HG03520 (cell line): ENCODE measurements at regions not wholly inside any gene's neighbourhood (a gene's known extent, or its start where the extent isn't known, plus 50 kb on each side); places are given as distances from the start of the nearest gene placed in this dataset.
A peak's percentile ranks its signal among the peaks of the same experiment; 100 is the strongest.

Experiments used
- ATAC-seq: cut with Tn5 transposase; IDR thresholded peaks from one replicate; pipeline ENCODE4 v1.9.1; 2021; ENCODE audit warnings: mild to moderate bottlenecking, moderate library complexity; ENCODE audit not compliant: unreplicated experiment

DNA sequence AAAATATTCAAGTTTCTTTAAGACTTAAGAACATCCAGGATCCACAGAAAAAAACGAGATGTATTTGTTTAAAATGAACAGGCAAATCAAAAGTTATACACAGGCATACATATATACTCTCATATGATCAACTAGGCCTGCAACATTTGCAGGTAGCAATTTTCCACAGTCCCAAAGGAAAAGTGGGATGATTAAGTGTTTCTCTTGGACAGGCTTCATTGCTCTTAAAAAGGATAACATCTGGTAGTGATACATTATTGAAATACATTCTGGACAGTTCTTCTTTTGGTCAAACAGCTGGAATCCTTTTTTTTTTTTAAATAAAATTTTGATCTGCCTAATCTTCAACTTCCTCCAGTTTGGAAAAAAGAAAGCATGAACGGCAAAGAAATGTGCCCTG lies 114.8 kb upstream of the TDRD3 start:
- ATAC-seq, result no peak

DNA sequence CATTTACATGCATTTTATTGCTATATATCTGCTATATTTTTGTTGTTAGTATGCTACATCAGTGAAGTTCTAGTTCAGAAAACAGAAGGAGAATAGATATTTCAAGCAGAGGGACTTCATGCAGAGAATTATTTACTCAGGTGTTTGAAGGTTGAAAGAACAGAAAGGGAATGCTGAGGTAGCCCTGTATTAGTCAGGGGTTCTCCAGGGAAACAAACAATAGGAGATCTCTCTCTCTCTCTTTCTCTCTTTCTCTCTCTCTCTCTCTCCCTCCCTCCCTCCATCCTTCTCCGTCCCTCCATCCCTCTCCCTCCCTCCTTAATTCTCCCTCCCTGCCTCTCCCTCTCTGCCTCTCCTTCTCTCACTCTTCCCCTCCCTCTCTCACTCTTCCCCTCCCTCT lies 114.3 kb upstream of the TDRD3 start:
- ATAC-seq, result no peak

DNA sequence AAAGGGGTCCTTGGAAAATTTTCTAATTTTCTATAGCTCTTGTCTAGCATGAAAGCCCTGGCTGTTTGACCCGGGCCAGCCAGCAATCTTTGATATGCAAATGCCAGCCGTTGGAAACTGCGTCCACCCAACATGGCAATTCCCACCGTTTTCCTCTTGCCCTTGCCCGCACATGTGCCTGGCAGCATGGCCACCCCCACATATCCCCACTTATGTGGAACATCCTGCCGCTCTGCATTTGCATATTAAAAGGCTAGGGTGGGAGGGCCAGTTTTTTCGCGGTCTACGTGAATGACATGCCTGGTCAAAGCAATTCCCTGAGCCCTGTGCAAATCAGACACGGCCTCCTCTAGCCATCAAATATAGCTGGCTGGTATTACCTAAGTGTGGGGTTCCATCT lies 110.3 kb upstream of the TDRD3 start:
- no peak for ATAC-seq

DNA sequence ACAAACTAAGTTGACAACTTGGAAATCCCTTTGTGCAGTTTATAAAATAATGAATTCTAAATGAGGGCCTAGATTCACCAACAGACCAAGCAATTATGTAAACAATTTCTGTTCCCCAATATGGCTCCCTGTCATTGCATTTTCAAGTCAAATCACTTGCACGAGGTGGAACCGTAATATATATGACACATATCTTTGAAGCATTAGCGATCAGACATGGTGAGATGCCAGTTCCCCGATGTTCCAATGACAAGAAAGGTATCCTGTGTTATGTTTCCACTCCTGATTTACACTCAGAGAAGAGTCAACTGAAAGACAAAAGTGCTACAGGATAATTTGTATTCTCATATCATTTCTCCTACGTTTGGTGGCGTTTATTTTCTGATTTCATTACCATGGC lies 108.5 kb upstream of the TDRD3 start:
- no peak for ATAC-seq

DNA sequence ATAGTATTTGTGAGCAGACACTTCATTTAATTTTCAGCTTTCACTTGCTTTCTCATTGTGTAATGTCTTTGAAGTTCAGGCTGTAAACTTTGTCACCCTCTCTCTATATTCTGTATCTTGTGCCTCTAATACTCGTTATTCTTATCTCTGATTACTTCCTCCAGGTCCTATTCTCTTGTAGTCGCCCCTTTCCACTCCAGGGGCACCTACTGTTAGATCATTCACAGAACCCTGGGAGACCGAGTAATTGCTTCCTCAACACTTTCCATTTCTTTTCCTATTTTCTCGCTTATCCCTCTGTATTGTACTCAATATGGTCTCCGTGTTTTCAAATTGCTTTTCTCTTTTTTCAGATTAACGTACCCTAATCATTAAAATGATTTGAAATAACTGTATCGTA lies 93.9 kb upstream of the TDRD3 start:
- no peak for ATAC-seq

DNA sequence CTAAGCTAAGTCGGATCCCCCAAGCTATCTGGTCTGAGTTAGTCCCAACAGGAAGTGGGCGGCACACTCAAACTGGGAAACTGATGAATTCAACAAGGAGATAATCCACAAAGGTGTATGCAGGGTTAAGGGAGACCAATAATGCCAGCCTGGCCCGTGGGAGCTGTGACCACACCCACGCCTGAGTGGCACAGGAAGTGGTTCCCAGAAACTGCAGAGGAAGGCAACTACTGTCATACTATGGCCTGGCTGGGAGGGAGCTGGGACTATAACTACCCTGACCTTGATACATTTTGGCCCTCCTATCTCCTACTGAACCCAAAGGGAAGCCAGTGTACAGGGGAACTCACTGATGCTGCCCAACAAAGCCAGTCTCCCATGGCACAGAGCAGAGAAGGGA lies 85.5 kb upstream of the TDRD3 start:
- no peak for ATAC-seq

DNA sequence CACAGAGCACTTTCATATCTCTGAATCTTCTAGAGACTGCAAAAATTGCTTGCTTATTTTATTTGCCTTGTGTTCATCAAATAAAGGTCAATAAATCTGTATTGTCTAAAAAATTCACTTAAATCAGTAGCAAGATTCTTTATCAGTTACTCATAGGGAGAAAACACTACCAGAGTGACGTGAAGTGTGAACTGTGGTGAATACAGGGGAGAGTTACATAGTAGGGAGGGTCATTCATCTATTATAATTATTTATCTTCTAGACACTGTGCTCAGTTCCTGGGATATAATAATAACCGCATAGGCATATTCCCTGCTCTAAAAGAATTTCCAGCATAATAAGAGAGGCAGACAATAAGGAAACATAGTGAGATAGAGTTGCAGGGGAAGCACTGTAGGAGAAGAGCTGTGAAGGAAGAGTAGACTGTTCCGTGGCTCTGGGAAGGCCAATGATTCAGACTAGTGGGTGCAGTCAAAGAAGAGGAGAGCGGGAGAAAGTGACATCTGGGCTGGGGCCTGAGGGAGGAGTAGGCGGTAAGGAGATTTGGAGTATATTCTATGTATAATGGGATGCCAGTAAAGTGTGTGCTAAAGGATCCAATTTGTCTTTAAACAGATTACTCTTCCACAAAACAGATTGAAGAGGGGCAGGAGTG lies 84.0 kb upstream of the TDRD3 start:
- no peak for ATAC-seq

DNA sequence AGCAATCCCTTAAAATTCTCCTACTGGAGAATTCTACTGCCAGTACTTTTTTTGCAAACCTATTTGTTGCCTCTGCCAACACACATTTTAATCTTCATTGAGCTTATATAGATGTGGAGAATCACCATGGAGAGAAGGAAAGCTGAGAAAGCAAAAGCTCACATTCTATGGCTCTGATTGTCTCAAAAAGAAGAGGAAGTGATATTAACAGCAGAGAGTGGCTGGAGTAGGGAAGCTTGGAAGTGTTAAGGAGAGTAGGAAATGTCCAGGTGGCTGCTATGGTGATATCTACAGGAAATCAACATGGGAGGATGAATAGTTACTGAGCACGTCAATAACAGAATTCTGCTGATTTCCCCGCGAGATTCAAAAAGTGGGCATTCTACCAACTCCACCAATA lies 78.8 kb upstream of the TDRD3 start:
- no peak for ATAC-seq

DNA sequence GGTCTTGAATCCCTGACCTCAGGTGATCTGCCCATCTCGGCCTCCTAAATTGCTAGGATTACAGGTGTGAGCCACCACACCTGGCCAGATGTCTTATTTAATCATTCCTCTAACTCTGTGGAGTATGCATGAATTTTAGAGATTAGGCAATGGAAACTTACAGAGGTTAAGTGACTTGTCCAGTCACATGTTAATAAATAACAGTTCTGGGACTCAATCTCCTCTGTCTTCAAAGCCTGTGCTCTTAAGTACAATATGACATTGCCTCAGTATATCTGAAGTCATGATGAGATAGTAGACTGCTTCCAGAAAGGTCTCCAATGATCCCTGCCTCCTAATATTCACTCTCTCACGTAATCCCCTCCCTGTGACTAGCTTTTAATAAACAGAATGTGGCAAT lies 72.9 kb upstream of the TDRD3 start:
- ATAC-seq, result no peak

DNA sequence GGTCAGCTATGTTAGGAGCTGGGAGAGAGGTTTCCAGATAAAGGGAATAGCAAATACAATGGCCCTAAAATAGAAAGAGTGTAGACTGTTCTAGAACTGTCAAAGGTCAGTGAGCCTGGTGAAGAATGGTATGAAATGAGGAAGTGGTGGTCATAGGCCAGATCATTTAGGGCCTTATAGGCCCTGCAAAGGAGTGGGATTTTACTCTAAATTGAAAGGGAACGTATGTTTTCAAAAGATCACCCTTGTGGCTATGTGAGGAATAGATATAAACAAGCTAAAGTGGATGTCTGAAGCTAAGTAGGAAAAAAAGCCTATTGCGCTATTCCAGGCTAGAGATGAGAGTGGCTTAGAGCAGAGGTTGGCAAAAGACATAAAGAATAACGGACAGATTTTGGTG lies 70.7 kb upstream of the TDRD3 start:
- ATAC-seq, result no peak

DNA sequence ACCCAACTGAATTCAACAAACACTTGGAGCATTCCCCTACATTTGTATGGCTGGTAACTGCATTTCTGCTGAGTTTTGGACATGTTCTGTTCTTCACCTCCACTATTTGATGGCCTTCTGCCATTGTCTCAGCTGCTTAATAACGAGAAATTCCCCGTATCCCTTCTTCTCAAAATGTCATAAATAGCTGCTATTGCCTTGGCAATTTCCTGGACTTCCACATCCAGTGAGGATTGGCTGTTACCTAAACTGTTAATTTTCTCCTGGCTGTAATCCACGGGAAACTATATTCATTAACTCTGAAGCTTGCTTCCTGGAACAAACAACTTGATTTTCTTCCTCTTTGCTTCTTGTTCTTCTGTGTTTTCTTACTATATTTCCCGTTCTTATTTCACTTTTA lies 69.5 kb upstream of the TDRD3 start:
- no peak for ATAC-seq

DNA sequence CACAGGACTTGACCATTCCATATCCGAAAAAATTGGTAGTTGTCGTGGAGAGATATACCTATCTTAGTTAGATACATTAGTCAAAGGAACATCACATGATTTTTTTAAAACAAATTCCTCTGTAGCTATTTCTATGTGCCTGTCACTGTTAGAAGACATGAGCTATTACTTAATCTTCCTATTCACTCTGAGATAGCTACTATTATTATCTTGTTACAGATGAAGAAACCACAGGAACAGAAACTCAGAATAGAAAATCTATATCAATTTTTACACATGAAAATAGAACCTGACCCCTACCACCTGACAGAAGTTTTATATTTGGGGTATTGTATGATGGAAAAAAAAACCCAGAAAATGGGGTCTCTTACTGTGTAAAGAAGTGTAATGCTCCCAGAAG lies 68.9 kb upstream of the TDRD3 start:
- ATAC-seq, result no peak

DNA sequence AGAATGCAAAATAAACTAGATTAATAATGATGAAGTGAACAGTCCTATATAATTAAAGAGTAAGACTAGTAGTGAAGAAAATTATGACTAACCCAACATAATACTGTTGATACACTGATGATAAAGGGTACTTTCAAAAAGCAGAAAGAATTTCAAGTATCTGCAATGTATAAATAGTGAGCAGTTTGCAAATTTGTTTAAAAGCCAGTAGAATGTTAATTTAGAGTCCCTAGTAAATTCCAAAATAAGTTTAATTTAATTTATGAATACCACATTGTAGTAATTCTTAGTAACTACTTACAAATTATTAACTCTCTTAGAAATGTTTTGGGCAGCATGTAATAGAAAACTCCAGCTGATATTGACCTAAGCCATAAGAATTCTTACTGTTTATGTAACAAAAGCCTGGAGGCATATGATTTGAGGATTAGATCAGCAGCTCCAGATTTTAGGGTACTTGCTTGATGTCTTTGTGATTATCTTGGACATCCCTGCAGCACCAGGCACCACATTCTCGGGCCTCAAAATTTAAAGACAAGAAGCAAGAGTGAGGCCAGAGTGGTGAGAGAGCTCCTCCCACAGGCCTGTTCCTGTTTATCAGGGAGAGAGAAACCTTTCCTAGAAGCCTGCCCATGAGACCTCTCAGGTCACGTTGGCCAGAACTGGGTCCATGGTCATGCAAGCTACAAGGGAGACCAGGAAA lies 67.6 kb upstream of the TDRD3 start:
- ATAC-seq, result peak; percentile 49

DNA sequence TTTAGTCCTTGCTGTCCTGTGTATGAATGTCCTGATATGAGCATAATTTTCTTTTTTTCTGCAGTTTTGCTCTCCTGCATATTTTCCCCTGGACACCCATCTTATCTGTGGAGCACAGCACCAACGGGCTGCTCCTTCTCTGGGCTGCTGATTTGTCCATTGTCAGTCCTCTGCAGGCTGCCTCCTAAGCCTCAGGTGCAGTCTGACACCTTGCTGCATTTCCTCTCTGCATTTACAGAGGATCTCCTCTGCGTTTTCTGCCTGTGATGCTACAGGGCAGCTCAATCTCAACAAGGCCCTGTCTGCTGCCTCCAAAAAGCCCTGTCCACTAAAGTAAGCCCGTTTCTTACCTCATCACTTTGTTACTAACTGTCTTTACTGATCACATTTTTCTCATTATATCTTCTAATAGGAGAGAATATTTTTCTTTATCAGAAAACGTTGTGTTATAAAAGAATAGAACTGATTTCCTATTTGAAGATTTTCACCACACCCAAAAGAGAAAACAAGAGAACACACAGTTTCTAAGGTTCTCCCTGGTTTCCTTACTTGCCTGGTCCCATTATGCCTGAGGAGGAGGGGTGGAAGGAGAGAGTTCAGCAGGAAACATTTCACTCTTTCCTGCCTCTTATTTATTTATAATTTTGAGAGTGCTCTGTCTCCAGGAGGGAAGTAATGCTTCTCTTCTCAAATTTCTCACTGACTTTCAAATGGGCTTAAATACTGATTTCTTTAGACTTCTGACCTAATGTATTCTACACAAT lies 65.6 kb upstream of the TDRD3 start:
- ATAC-seq, result no peak

DNA sequence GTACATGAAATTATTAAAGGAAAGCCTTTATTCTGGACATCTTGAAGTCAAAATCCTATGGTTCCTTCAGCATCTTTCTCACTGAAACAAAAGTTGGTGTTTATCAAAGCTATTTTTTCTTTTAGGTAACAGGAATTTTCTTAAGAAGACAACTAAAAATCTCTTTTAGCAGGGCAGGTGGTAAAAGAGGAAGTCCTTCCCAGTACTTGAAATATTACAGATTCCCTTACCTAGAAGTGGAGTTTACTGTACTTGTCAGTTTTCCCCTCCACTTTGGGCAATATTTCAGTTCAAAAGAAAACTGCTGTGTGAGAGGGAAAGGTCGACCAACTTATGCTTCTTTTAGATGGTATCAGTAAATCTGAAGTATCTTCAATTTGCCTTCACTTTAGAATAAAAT lies 64.3 kb upstream of the TDRD3 start:
- ATAC-seq, result no peak

DNA sequence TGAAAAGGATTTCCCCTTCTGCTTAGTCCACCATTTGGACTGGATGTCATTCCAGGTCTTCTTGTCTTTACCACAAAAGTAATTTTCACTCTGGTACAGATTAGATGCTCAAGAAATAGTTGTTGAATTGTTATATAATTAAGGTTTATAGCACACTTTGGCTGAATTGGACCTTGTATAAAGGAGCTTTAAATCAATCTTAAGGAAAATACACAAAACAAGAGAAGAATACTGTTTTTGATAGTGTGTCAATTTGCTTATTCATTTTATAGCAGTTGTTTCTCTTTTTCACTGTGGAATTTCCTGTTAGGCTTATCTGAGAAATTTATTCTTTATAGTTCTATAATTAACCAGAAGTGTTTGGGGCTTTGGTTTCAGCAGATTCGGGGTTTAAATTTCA lies 62.7 kb upstream of the TDRD3 start:
- ATAC-seq, result no peak

DNA sequence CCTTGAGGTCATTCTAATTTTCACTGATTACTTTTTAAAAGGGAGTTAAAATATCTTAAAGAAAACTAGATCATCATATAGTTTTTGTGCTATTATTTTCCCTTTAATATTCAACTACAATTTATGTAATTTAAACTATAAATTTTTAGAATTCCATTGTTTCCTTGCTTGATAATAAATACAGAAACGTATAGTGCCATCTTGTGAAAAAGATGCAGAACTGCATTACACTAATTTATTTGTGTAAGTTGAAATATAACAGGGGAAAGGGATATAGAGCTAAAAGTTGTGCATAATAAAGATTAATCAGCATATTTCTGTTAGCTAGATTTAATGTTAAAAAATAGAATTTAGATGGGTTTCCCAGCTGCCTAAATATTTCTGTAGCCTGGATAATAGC lies 61.5 kb upstream of the TDRD3 start:
- ATAC-seq, result no peak

DNA sequence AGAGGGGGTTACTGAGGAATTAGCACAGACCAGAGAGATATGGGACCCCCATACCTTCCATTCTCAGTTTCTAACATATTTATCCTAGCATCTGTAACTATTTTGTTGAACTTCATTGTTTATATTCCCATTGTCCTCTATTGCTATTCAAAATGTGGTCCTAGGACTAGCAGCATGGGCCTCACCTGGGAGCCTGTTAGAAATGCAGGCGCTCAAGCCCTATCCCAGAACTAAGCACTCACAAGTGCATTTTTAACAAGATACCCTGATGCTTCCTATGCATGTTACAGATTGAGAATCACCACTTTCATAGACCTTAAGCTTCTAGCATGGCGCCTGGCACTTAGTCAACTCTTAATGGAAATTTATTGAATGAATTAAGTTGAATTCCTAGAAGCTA lies 58.3 kb upstream of the TDRD3 start:
- no peak for ATAC-seq

DNA sequence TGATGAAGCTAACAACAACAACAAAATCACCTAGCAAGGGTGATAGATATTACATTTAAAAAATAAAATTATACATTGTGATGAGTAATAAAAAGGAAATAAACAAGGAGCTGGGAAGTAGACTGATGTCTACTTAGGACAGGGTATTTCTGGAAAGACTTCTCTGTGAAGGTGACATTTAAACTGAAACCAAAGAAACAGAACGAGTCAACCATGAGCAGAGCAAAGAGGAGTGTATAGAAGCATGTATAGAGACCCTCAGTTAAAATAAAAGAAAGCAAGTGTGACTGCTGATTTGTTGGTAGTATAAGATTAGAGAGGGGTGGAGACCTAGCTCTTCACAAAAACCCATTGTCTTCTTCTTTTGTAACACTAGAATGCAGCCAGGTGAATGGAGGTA lies 53.0 kb upstream of the TDRD3 start:
- no peak for ATAC-seq

DNA sequence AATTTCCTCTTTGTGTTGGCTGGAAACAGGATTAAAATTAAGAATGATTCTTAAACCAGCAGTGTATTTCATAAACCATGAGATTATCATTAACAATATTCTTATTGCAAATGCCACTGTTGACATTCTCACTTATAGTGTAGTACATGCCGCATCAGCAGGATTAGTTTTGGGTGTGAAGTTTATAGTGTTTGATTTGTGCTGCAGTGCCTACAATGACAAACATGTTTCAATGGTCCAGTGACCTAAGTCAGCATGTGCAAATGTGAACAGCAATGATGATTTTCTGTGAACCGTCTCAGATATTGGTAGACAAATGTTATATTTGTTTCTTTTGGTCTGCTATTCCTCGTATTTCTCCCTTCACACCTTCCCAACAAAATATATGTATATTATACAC lies 49.8 kb upstream of the TDRD3 start:
- ATAC-seq, result no peak
